CD4-positive, alpha-beta T cell treated with Interferon alpha-2 for 1 hour (primary cell): ENCODE measurements at regions not wholly inside any gene's neighbourhood (a gene's known extent, or its start where the extent isn't known, plus 50 kb on each side); places are given as distances from the start of the nearest gene placed in this dataset.

Source experiments
- DNase-seq, 2 donors: peaks; one replicate each; pipeline ENCODE4 v3.0.0-alpha.2; 2020 to 2022

GRCh38 chr13:106433066-106433465 is 102.4 kb downstream of the EFNB2 start:
- no peak for DNase-seq

- no peak for DNase-seq
Measured at GRCh38 chr13:106432636-106433035, 102.8 kb downstream of the EFNB2 start.

GRCh38 chr13:106426909-106427308 is 108.6 kb downstream of the EFNB2 start:
- DNase-seq: no peak

GRCh38 chr13:106425661-106426060 is 109.8 kb downstream of the EFNB2 start:
- DNase-seq: no peak

- no peak for DNase-seq
Measured at GRCh38 chr13:106424805-106425204, 110.7 kb downstream of the EFNB2 start.

GRCh38 chr13:106423530-106423929 is 111.9 kb downstream of the EFNB2 start:
- no peak for DNase-seq

GRCh38 chr13:106418556-106418955 is 116.9 kb downstream of the EFNB2 start:
- DNase-seq: no peak

- no peak for DNase-seq
Measured at GRCh38 chr13:106417467-106418110, 117.9 kb downstream of the EFNB2 start.

GRCh38 chr13:106416645-106417044 is 118.8 kb downstream of the EFNB2 start:
- DNase-seq: no peak

GRCh38 chr13:106415971-106416370 is 119.5 kb downstream of the EFNB2 start:
- DNase-seq: no peak

- DNase-seq: no peak
Measured at GRCh38 chr13:106415442-106415841, 120.0 kb downstream of the EFNB2 start.

GRCh38 chr13:106407338-106407737 is 128.1 kb downstream of the EFNB2 start:
- DNase-seq: no peak

- no peak for DNase-seq
Measured at GRCh38 chr13:106405731-106406130, 129.7 kb downstream of the EFNB2 start.

GRCh38 chr13:106403280-106403679 is 132.2 kb downstream of the EFNB2 start:
- no peak for DNase-seq

GRCh38 chr13:106402866-106403265 is 132.6 kb downstream of the EFNB2 start:
- no peak for DNase-seq

- DNase-seq: no peak
Measured at GRCh38 chr13:106401081-106401480, 134.4 kb downstream of the EFNB2 start.

GRCh38 chr13:106400289-106400688 is 135.2 kb downstream of the EFNB2 start:
- no peak for DNase-seq

- no peak for DNase-seq
Measured at GRCh38 chr13:106398289-106398688, 137.2 kb downstream of the EFNB2 start.

GRCh38 chr13:106393776-106394175 is 141.7 kb downstream of the EFNB2 start:
- DNase-seq: no peak

GRCh38 chr13:106391681-106392080 is 143.8 kb downstream of the EFNB2 start:
- no peak for DNase-seq

- no peak for DNase-seq
Measured at GRCh38 chr13:106391271-106391670, 144.2 kb downstream of the EFNB2 start.

- DNase-seq: no peak
Measured at GRCh38 chr13:106390367-106390766, 145.1 kb downstream of the EFNB2 start.

GRCh38 chr13:106385654-106386053 is 149.8 kb downstream of the EFNB2 start:
- no peak for DNase-seq

GRCh38 chr13:106384516-106384915 is 150.9 kb downstream of the EFNB2 start:
- no peak for DNase-seq

- DNase-seq: no peak
Measured at GRCh38 chr13:106383791-106384190, 151.7 kb downstream of the EFNB2 start.
